HEK293 (cell line): ENCODE measurements at regions not wholly inside any gene's neighbourhood (a gene's known extent, or its start where the extent isn't known, plus 50 kb on each side); places are given as distances from the start of the nearest gene placed in this dataset.

Experiments used
- CTCF ChIA-PET: fragments of 350-600 bp; formaldehyde crosslinking; extraction: SDS; loops from one replicate; lab custom pipeline; 2021; ENCODE audit warnings: antibody characterized with exemption; lab: Yijun Ruan, JAX
- POLR2A ChIA-PET: fragments of 300-600 bp; formaldehyde crosslinking; extraction: SDS; loops from one replicate; lab custom pipeline; 2020; ENCODE audit warnings: antibody characterized with exemption, inconsistent platforms; lab: Yijun Ruan, JAX
- H3K27ac ChIP-seq: fragments of 200-500 bp; sonication (Bioruptor generic); 2 replicates; pipeline ENCODE4 v1.5.1; 2014; ENCODE audit warnings: low read depth, low read length, control low read depth, inconsistent platforms; ENCODE audit errors: extremely low read depth
- H3K36me3 ChIP-seq, 2 experiments: fragments of 200-500 bp in 1 of 2; sonication (Bioruptor generic) in 1 of 2; 1 replicate in 1 of 2; 2 replicates in 1 of 2; pipeline ENCODE4 v1.5.1; 2014 to 2017; ENCODE audit warnings: inconsistent platforms in 2 of 2, low read length in 2 of 2; ENCODE audit not compliant: control insufficient read depth in 2 of 2, insufficient read depth in 1 of 2
- H3K4me1 ChIP-seq: fragments of 200-500 bp; sonication (Bioruptor generic); 2 replicates; pipeline ENCODE4 v1.5.1; 2014; ENCODE audit warnings: mild to moderate bottlenecking, low read length, inconsistent platforms; ENCODE audit not compliant: control insufficient read depth, insufficient read depth
- H3K4me3 ChIP-seq: 2 replicates; pipeline ENCODE4 v1.5.1; 2011; ENCODE audit warnings: low read depth, mild to moderate bottlenecking, control low read depth, low read length, moderate library complexity
- H3K9me3 ChIP-seq: fragments of 200-500 bp; sonication (Bioruptor generic); 2 replicates; pipeline ENCODE4 v1.5.1; 2014; ENCODE audit warnings: low read depth, low read length, inconsistent platforms; ENCODE audit not compliant: control insufficient read depth, insufficient read depth
- GFI1B ChIP-seq: fragments of 450-650 bp; formaldehyde crosslinking; IDR thresholded peaks from 2 replicates; pipeline ENCODE4 v1.5.1; 2016; ENCODE audit warnings: missing biosample characterization, missing genetic modification characterization
- MZF1 ChIP-seq: fragments of 450-650 bp; formaldehyde crosslinking; IDR thresholded peaks from 2 replicates; pipeline ENCODE4 v1.5.1; 2017; ENCODE audit warnings: missing biosample characterization, missing genetic modification characterization, borderline replicate concordance
- SCRT1 ChIP-seq: fragments of 450-650 bp; formaldehyde crosslinking; IDR thresholded peaks from 2 replicates; pipeline ENCODE4 v1.5.1; 2016; ENCODE audit warnings: missing biosample characterization, missing genetic modification characterization, borderline replicate concordance
- TCF7L2 ChIP-seq: IDR thresholded peaks from 2 replicates; pipeline ENCODE4 v1.6.1; 2011; ENCODE audit warnings: low read depth, mild to moderate bottlenecking, inconsistent platforms, low read length, moderate library complexity, borderline replicate concordance
- WT1 ChIP-seq: fragments of 450-650 bp; formaldehyde crosslinking; IDR thresholded peaks from 2 replicates; pipeline ENCODE4 v1.5.1; 2016; ENCODE audit warnings: missing biosample characterization, missing genetic modification characterization
- ZNF18 ChIP-seq: fragments of 450-650 bp; formaldehyde crosslinking; IDR thresholded peaks from 2 replicates; pipeline ENCODE4 v1.5.1; 2016; ENCODE audit warnings: missing biosample characterization, missing genetic modification characterization
- ZNF19 ChIP-seq: fragments of 450-650 bp; formaldehyde crosslinking; IDR thresholded peaks from 2 replicates; pipeline ENCODE4; 2016; ENCODE audit warnings: missing biosample characterization, missing genetic modification characterization, low read depth
- ZNF2 ChIP-seq: fragments of 450-650 bp; formaldehyde crosslinking; IDR thresholded peaks from 2 replicates; pipeline ENCODE4 v1.5.1; 2016; ENCODE audit warnings: missing biosample characterization, missing genetic modification characterization
- ZNF24 ChIP-seq: fragments of 450-650 bp; formaldehyde crosslinking; IDR thresholded peaks from 2 replicates; pipeline ENCODE4 v1.5.1; 2016; ENCODE audit warnings: missing biosample characterization, missing genetic modification characterization
- ZNF26 ChIP-seq: fragments of 450-650 bp; formaldehyde crosslinking; IDR thresholded peaks from 2 replicates; pipeline ENCODE4 v1.5.1; 2016; ENCODE audit warnings: missing biosample characterization, missing genetic modification characterization
- ZNF280C ChIP-seq: fragments of 450-650 bp; formaldehyde crosslinking; IDR thresholded peaks from 2 replicates; pipeline ENCODE4 v1.5.1; 2016; ENCODE audit warnings: missing biosample characterization, missing genetic modification characterization
- ZNF302 ChIP-seq: fragments of 450-650 bp; formaldehyde crosslinking; IDR thresholded peaks from 2 replicates; pipeline ENCODE4 v1.5.1; 2016; ENCODE audit warnings: missing biosample characterization, missing genetic modification characterization, low read depth
- ZNF398 ChIP-seq: fragments of 450-650 bp; formaldehyde crosslinking; IDR thresholded peaks from 2 replicates; pipeline ENCODE4 v1.5.1; 2017; ENCODE audit warnings: missing biosample characterization, missing genetic modification characterization
- ZNF558 ChIP-seq: fragments of 450-650 bp; formaldehyde crosslinking; IDR thresholded peaks from 2 replicates; pipeline ENCODE4 v1.5.1; 2016; ENCODE audit warnings: missing biosample characterization, missing genetic modification characterization
- ZNF560 ChIP-seq: fragments of 450-650 bp; formaldehyde crosslinking; IDR thresholded peaks from 2 replicates; pipeline ENCODE4 v1.5.1; 2017; ENCODE audit warnings: missing biosample characterization, missing genetic modification characterization, borderline replicate concordance
- ZNF626 ChIP-seq: fragments of 450-650 bp; sonication (Bioruptor Pico); formaldehyde crosslinking; IDR thresholded peaks from 2 replicates; pipeline ENCODE4 v1.5.1; 2018; ENCODE audit warnings: missing biosample characterization, missing genetic modification characterization, inconsistent platforms
- ZNF629 ChIP-seq: fragments of 450-650 bp; formaldehyde crosslinking; IDR thresholded peaks from 2 replicates; pipeline ENCODE4 v1.5.1; 2017; ENCODE audit warnings: missing biosample characterization, missing genetic modification characterization
- ZNF692 ChIP-seq: fragments of 450-650 bp; formaldehyde crosslinking; IDR thresholded peaks from 2 replicates; pipeline ENCODE4 v1.5.1; 2016; ENCODE audit warnings: missing biosample characterization, missing genetic modification characterization
- ZNF704 ChIP-seq: fragments of 450-650 bp; formaldehyde crosslinking; IDR thresholded peaks from 2 replicates; pipeline ENCODE4 v1.5.1; 2016; ENCODE audit warnings: missing biosample characterization, missing genetic modification characterization
- ZNF76 ChIP-seq: fragments of 450-650 bp; formaldehyde crosslinking; IDR thresholded peaks from 2 replicates; pipeline ENCODE4; 2016; ENCODE audit warnings: low read depth, missing biosample characterization, missing genetic modification characterization, borderline replicate concordance
- ZSCAN5A ChIP-seq: fragments of 450-650 bp; formaldehyde crosslinking; IDR thresholded peaks from 2 replicates; pipeline ENCODE4 v1.5.1; 2016; ENCODE audit warnings: missing biosample characterization, missing genetic modification characterization

- H3K9me3 ChIP-seq: no peaks in the 10 kb centered on the region
These were observed 159.0 kb upstream of the RAG2 start for GRCh38 chr11:36757075-36757474.

GRCh38 chr11:36753960-36754359, 155.9 kb upstream of the RAG2 start:
- no peaks in the 10 kb centered on the region for H3K9me3 ChIP-seq
- POLR2A ChIA-PET: no interaction called here
- CTCF ChIA-PET: interaction anchor here (0.5 kb wide), 1 partner anchor 82 kb away, joined by 3 read pairs; no protein-coding TSS in a partner anchor
- H3K27ac ChIP-seq: no peak overlapping the region
- H3K4me3 ChIP-seq: no peak overlapping the region
- H3K36me3 ChIP-seq: no peaks in the 10 kb centered on the region
- H3K4me1 ChIP-seq: no peaks in the 10 kb centered on the region
- TF ChIP-seq ZNF24 (tag by site-specific recombination) (no peak), ZNF626 (no peak), ZNF2 (tag by site-specific recombination) (no peak), MZF1 (no peak), ZNF398 (tag by site-specific recombination) (no peak), ZNF19 (tag by site-specific recombination) (no peak), WT1 (tag by site-specific recombination) (no peak), ZNF629 (tag by site-specific recombination) (no peak), GFI1B (tag by site-specific recombination) (no peak), ZNF560 (tag by site-specific recombination) (no peak), SCRT1 (no peak), ZSCAN5A (tag by site-specific recombination) (no peak), ZNF558 (tag by site-specific recombination) (no peak), ZNF280C (tag by site-specific recombination) (no peak), TCF7L2 (no peak), ZNF704 (tag by site-specific recombination) (no peak), ZNF18 (tag by site-specific recombination) (no peak), ZNF692 (no peak)

More at GRCh38 chr11:36757075-36757474, 159.0 kb upstream of the RAG2 start:
- ChIA-PET POLR2A (no interaction called here), CTCF (interaction anchor here (4.4 kb wide), 1 partner anchor 10 kb away, joined by 32 read pairs; no protein-coding TSS in a partner anchor)
- Histone ChIP-seq H3K27ac (no peak overlapping the region), H3K4me1 (no peaks in the 10 kb centered on the region), H3K36me3 (no peaks in the 10 kb centered on the region), H3K4me3 (no peak overlapping the region)
- TF ChIP-seq MZF1 (no peak), ZNF26 (no peak), ZNF76 (tag by site-specific recombination) (no peak), ZNF302 (tag by site-specific recombination) (no peak)
